ENCODE measurements at regions not wholly inside any gene's neighbourhood (a gene's known extent, or its start where the extent isn't known, plus 50 kb on each side); places are given as distances from the start of the nearest gene placed in this dataset.

GRCh38 chr14:89484051-89484844 lies 67.2 kb upstream of the FOXN3 start:
- Histone ChIP-seq H3K9me3 (no peaks in the 10 kb centered on the region), H3K36me3 (no peaks in the 10 kb centered on the region), H3K27me3 (replicated peaks; ENCODE audit: insufficient read depth) (no peaks in the 10 kb centered on the region), H3K4me1 (replicated peaks) (no peaks in the 10 kb centered on the region), H3K27ac (no peak overlapping the region), H3K4me3 (no peak overlapping the region)
- intact Hi-C loops (cut with DNase I): no loop called here
- 97% methylated on average over 9 of the region's 9 CpGs for WGBS
- no peak for TF ChIP-seq CTCF (IDR thresholded peaks at IDR 0.05)
- TF ChIP-seq POLR2A (IDR thresholded peaks at IDR 0.05): no peak
- no peak for TF ChIP-seq POLR2AphosphoS5 (IDR thresholded peaks at IDR 0.05)
- no peak for DNase-seq (ENCODE audit: low spot score)

GRCh38 chr14:89481196-89481595 lies 64.2 kb upstream of the FOXN3 start:
- TF ChIP-seq CTCF (IDR thresholded peaks at IDR 0.05): no peak
- no peak for TF ChIP-seq POLR2A (IDR thresholded peaks at IDR 0.05)
- no peak for TF ChIP-seq POLR2AphosphoS5 (IDR thresholded peaks at IDR 0.05)
- H3K4me3 ChIP-seq: no peak overlapping the region
- no peak overlapping the region for H3K27ac ChIP-seq
- 79% methylated on average over 11 of the region's 11 CpGs for WGBS
- H3K27me3 ChIP-seq (replicated peaks; ENCODE audit: insufficient read depth): no peaks in the 10 kb centered on the region
- no peaks in the 10 kb centered on the region for H3K36me3 ChIP-seq
- intact Hi-C loops (cut with DNase I): no loop called here
- H3K4me1 ChIP-seq (replicated peaks): no peaks in the 10 kb centered on the region
- no peak for DNase-seq (ENCODE audit: low spot score)
- H3K9me3 ChIP-seq: no peaks in the 10 kb centered on the region

GRCh38 chr14:89480278-89480677 lies 63.2 kb upstream of the FOXN3 start:
- intact Hi-C loops (cut with DNase I): no loop called here
- Histone ChIP-seq H3K4me3 (no peak overlapping the region), H3K27ac (no peak overlapping the region), H3K27me3 (replicated peaks; ENCODE audit: insufficient read depth) (no peaks in the 10 kb centered on the region), H3K9me3 (no peaks in the 10 kb centered on the region), H3K36me3 (no peaks in the 10 kb centered on the region), H3K4me1 (replicated peaks) (no peaks in the 10 kb centered on the region)
- DNase-seq (ENCODE audit: low spot score): no peak
- TF ChIP-seq POLR2A (IDR thresholded peaks at IDR 0.05): no peak
- TF ChIP-seq POLR2AphosphoS5 (IDR thresholded peaks at IDR 0.05): no peak
- no peak for TF ChIP-seq CTCF (IDR thresholded peaks at IDR 0.05)
- 66% methylated on average over 6 of the region's 6 CpGs for WGBS

- 87% methylated on average over 6 of the region's 6 CpGs for WGBS
- TF ChIP-seq POLR2A (IDR thresholded peaks at IDR 0.05): no peak
- no peak for TF ChIP-seq CTCF (IDR thresholded peaks at IDR 0.05)
- no peak for TF ChIP-seq POLR2AphosphoS5 (IDR thresholded peaks at IDR 0.05)
- Histone ChIP-seq H3K27ac (no peak overlapping the region), H3K36me3 (no peaks in the 10 kb centered on the region), H3K9me3 (no peaks in the 10 kb centered on the region), H3K4me1 (replicated peaks) (no peaks in the 10 kb centered on the region), H3K27me3 (replicated peaks; ENCODE audit: insufficient read depth) (no peaks in the 10 kb centered on the region), H3K4me3 (no peak overlapping the region)
- intact Hi-C loops (cut with DNase I): no loop called here
- DNase-seq (ENCODE audit: low spot score): no peak
These were observed 62.8 kb upstream of the FOXN3 start for GRCh38 chr14:89479802-89480201.

- no peaks in the 10 kb centered on the region for H3K9me3 ChIP-seq
- no peak overlapping the region for H3K27ac ChIP-seq
- no peak for DNase-seq (ENCODE audit: low spot score)
- no peaks in the 10 kb centered on the region for H3K36me3 ChIP-seq
- no peaks in the 10 kb centered on the region for H3K27me3 ChIP-seq (replicated peaks; ENCODE audit: insufficient read depth)
- no peaks in the 10 kb centered on the region for H3K4me1 ChIP-seq (replicated peaks)
- intact Hi-C loops (cut with DNase I): no loop called here
- TF ChIP-seq POLR2AphosphoS5 (IDR thresholded peaks at IDR 0.05) (no peak), CTCF (IDR thresholded peaks at IDR 0.05) (no peak), POLR2A (IDR thresholded peaks at IDR 0.05) (no peak)
- WGBS: 71% methylated on average over 4 of the region's 4 CpGs
- no peak overlapping the region for H3K4me3 ChIP-seq
These were observed 60.4 kb upstream of the FOXN3 start for GRCh38 chr14:89477391-89477790.
